Neuronal stem cell (in vitro differentiated cells): ENCODE measurements at regions not wholly inside any gene's neighbourhood (a gene's known extent, or its start where the extent isn't known, plus 50 kb on each side); places are given as distances from the start of the nearest gene placed in this dataset.

Experiments used
- DNase-seq: peaks from one replicate; pipeline ENCODE4 v3.0.0-alpha.2; 2013; ENCODE audit warnings: low spot score
- H2AFZ ChIP-seq: one replicate; pipeline ENCODE4 v1.6.1; 2013; ENCODE audit warnings: mild to moderate bottlenecking, low read length, inconsistent platforms
- H2AK5ac ChIP-seq: 2 replicates; pipeline ENCODE4 v1.6.1; 2013; ENCODE audit warnings: low read depth, mild to moderate bottlenecking, inconsistent platforms, low read length, moderate library complexity, mixed read lengths
- H2BK120ac ChIP-seq: 2 replicates; pipeline ENCODE4 v1.6.1; 2013; ENCODE audit warnings: low read depth, mild to moderate bottlenecking, inconsistent platforms, low read length, moderate library complexity, mixed read lengths
- H2BK12ac ChIP-seq: one replicate; pipeline ENCODE4 v1.6.1; 2013; ENCODE audit warnings: low read length, inconsistent platforms
- H2BK15ac ChIP-seq: 2 replicates; pipeline ENCODE4 v1.6.1; 2013; ENCODE audit warnings: mild to moderate bottlenecking, low read length, inconsistent platforms, mixed read lengths
- H2BK5ac ChIP-seq: one replicate; pipeline ENCODE4 v1.6.1; 2013; ENCODE audit warnings: inconsistent platforms, mild to moderate bottlenecking, low read length, moderate library complexity
- H3K14ac ChIP-seq: one replicate; pipeline ENCODE4 v1.6.1; 2013; ENCODE audit warnings: low read length, inconsistent platforms
- H3K18ac ChIP-seq: 2 replicates; pipeline ENCODE4 v1.6.1; 2013; ENCODE audit warnings: low read length, inconsistent platforms
- H3K23ac ChIP-seq: 2 replicates; pipeline ENCODE4 v1.6.1; 2013; ENCODE audit warnings: low read depth, mild to moderate bottlenecking, mixed read lengths, low read length, inconsistent platforms; ENCODE audit not compliant: poor library complexity
- H3K27ac ChIP-seq: replicated peaks from 3 replicates; pipeline ENCODE4 v1.5.1; 2013; ENCODE audit warnings: low read length, inconsistent platforms
- H3K27me3 ChIP-seq, 3 experiments: 2 replicates each; pipeline ENCODE4 v1.6.1; 2013; ENCODE audit warnings: low read length in 3 of 3, mild to moderate bottlenecking in 2 of 3, inconsistent platforms in 1 of 3, low read depth in 1 of 3, mixed read lengths in 1 of 3, moderate library complexity in 1 of 3; ENCODE audit not compliant: control insufficient read depth in 3 of 3, insufficient read depth in 3 of 3
- H3K36me3 ChIP-seq, 2 donors: replicated peaks in 1 of 2; 2 replicates each; pipeline ENCODE4 v1.6.1; 2013; ENCODE audit warnings: low read length in 2 of 2; ENCODE audit not compliant: control insufficient read depth in 2 of 2, insufficient read depth in 2 of 2
- H3K4ac ChIP-seq: 2 replicates; pipeline ENCODE4 v1.6.1; 2013; ENCODE audit warnings: inconsistent platforms, mild to moderate bottlenecking, low read length, moderate library complexity
- H3K4me1 ChIP-seq, 2 donors: 1 replicate in 1 of 2; 2 replicates in 1 of 2; pipeline ENCODE4 v1.6.1; 2013; ENCODE audit warnings: low read length in 2 of 2, low read depth in 1 of 2; ENCODE audit not compliant: control insufficient read depth in 2 of 2, insufficient read depth in 1 of 2
- H3K4me2 ChIP-seq: one replicate; pipeline ENCODE4 v1.6.1; 2013; ENCODE audit warnings: mild to moderate bottlenecking, low read length, inconsistent platforms; ENCODE audit not compliant: insufficient read depth, poor library complexity, severe bottlenecking
- H3K4me3 ChIP-seq, 2 donors: 2 replicates each; pipeline ENCODE4 v1.5.1; 2013; ENCODE audit warnings: low read length in 2 of 2, mild to moderate bottlenecking in 2 of 2, inconsistent platforms in 1 of 2, moderate library complexity in 1 of 2
- H3K79me1 ChIP-seq: one replicate; pipeline ENCODE4 v1.6.1; 2013; ENCODE audit warnings: low read depth, mild to moderate bottlenecking, inconsistent platforms, low read length, moderate library complexity
- H3K9ac ChIP-seq: one replicate; pipeline ENCODE4 v1.6.1; 2013; ENCODE audit warnings: mild to moderate bottlenecking, low read depth, low read length, inconsistent platforms; ENCODE audit not compliant: poor library complexity
- H3K9me3 ChIP-seq, 2 donors: replicated peaks in 1 of 2; 2 replicates each; pipeline versions ENCODE3 to v1.6.1; 2013; ENCODE audit warnings: low read length in 2 of 2, mild to moderate bottlenecking in 2 of 2, inconsistent platforms in 1 of 2, low read depth in 1 of 2, mixed read lengths in 1 of 2, moderate library complexity in 1 of 2; ENCODE audit not compliant: control insufficient read depth in 2 of 2, insufficient read depth in 1 of 2
- H4K8ac ChIP-seq: one replicate; pipeline ENCODE4 v1.6.1; 2013; ENCODE audit warnings: low read depth, mild to moderate bottlenecking, inconsistent platforms, low read length, moderate library complexity
- H4K91ac ChIP-seq: one replicate; pipeline ENCODE4 v1.6.1; 2013; ENCODE audit warnings: low read length, low read depth, mild to moderate bottlenecking, inconsistent platforms; ENCODE audit not compliant: poor library complexity
- WGBS, 2 donors: extraction: QIAGEN DNeasy Blood & Tissue Kit; methylation state at CpG; one replicate each; pipeline ENCODE4 v1.1.7; 2013; ENCODE audit warnings: missing lambda C conversion rate in 2 of 2, mixed read lengths in 1 of 2; ENCODE audit not compliant: insufficient read length in 2 of 2, insufficient replicate concordance in 1 of 2; ENCODE audit errors: extremely low coverage in 2 of 2; 5-methylcytosine and 5-hydroxymethylcytosine counted together

DNA sequence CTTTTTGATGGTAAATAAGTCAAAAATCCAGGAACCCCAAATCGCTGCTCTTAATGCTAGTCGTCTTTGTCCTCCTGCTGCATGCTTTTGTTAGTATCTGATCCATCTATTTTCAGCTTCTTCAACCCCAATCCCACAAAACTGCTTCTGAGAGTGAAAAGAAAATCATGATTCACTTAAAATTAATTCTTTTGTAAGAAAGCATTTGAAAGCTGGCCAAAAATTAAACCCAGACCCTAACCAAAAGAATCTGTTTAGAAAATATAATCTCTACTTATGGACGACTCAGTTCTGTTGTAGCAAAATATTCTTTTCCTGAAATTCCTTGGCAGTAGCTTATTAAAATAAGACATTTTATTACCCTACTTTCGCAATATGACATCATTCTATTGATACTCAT, 443.6 kb upstream of the SYT1 start:
- Histone ChIP-seq H4K8ac (no peak overlapping the region), H3K18ac (no peak overlapping the region), H2BK5ac (no peak overlapping the region), H3K4me2 (no peak overlapping the region), H2AFZ (peak overlapping the region; percentile 10), H3K4me3 (no peak overlapping the region), H2BK120ac (no peak overlapping the region), H3K27ac (no peak overlapping the region), H3K4ac (no peak overlapping the region), H3K79me1 (no peaks in the 10 kb centered on the region), H2AK5ac (no peak overlapping the region), H3K9me3 (no peaks in the 10 kb centered on the region), H2BK12ac (no peak overlapping the region), H3K23ac (no peak overlapping the region), H3K36me3 (no peaks in the 10 kb centered on the region), H2BK15ac (no peak overlapping the region), H4K91ac (no peak overlapping the region), H3K4me1 (no peaks in the 10 kb centered on the region), H3K14ac (no peak overlapping the region), H3K9ac (no peak overlapping the region), H3K27me3 (no peaks in the 10 kb centered on the region)
- WGBS, 2 donors = no CpG with 5 or more reads among the region's 4 CpGs
- no peak for DNase-seq

DNA sequence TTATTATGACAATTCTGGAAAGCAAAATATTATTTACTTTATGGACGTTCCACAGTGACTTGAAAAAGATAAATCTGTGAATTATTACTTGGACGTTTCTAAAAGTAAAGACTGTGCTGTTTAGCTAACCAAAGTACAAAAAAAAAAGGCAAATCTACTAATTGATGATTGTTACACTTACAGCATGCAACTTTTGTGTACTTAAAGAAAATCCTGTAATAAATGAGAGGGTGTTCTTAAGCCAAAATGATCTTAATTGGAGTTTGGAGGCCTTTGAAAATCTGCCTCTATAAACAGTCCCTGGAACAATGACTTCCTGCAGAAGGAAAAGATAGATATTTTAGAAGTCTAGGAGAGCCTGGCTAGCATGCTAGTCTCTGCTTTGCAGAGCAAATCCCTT, 434.0 kb upstream of the SYT1 start:
- H3K4me3 ChIP-seq = no peak overlapping the region
- H4K91ac ChIP-seq = no peak overlapping the region
- no peaks in the 10 kb centered on the region for H3K4me1 ChIP-seq
- H2BK120ac ChIP-seq = no peak overlapping the region
- no peak overlapping the region for H4K8ac ChIP-seq
- H3K27ac ChIP-seq = no peak overlapping the region
- no peaks in the 10 kb centered on the region for H3K9me3 ChIP-seq
- no peak overlapping the region for H3K18ac ChIP-seq
- no peak overlapping the region for H2BK15ac ChIP-seq
- H3K79me1 ChIP-seq = no peaks in the 10 kb centered on the region
- no peak overlapping the region for H2AFZ ChIP-seq
- H3K36me3 ChIP-seq = no peaks in the 10 kb centered on the region
- no peak overlapping the region for H3K9ac ChIP-seq
- no peak for DNase-seq
- no peak overlapping the region for H3K4ac ChIP-seq
- H2BK12ac ChIP-seq = no peak overlapping the region
- no peak overlapping the region for H2BK5ac ChIP-seq
- H3K4me2 ChIP-seq = no peak overlapping the region
- no peak overlapping the region for H2AK5ac ChIP-seq
- no peak overlapping the region for H3K14ac ChIP-seq
- no peak overlapping the region for H3K23ac ChIP-seq
- WGBS, 2 donors = no CpG with 5 or more reads among the region's 2 CpGs
- H3K27me3 ChIP-seq = no peaks in the 10 kb centered on the region

DNA sequence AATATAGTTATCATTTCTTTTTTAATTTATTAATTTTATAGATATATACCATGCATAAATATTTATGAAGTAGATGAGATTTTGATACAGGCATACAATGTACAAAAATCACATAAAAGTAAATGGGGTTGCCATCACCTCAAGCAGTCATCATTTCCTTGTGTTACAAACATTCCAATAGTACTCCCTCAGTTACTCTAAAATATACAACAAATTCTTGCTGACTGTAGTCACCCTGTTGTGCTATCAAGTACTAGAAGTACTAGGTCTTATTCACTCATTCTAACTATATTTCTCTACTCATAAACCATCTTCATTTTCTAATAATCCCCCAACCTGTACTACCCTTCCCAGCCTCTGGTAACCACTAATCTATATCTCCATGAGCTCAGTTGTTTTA, 432.6 kb upstream of the SYT1 start:
- no peaks in the 10 kb centered on the region for H3K36me3 ChIP-seq
- no peak overlapping the region for H4K91ac ChIP-seq
- no peak overlapping the region for H3K27ac ChIP-seq
- H3K14ac ChIP-seq = no peak overlapping the region
- H3K9ac ChIP-seq = no peak overlapping the region
- H3K4me3 ChIP-seq = no peak overlapping the region
- H3K4me2 ChIP-seq = no peak overlapping the region
- no peak overlapping the region for H3K23ac ChIP-seq
- no peak overlapping the region for H2BK5ac ChIP-seq
- H2AK5ac ChIP-seq = no peak overlapping the region
- no peak for DNase-seq
- H3K9me3 ChIP-seq = no peaks in the 10 kb centered on the region
- no peak overlapping the region for H2BK120ac ChIP-seq
- H2BK12ac ChIP-seq = no peak overlapping the region
- H4K8ac ChIP-seq = no peak overlapping the region
- no peaks in the 10 kb centered on the region for H3K79me1 ChIP-seq
- no peak overlapping the region for H2AFZ ChIP-seq
- no peaks in the 10 kb centered on the region for H3K27me3 ChIP-seq
- H2BK15ac ChIP-seq = no peak overlapping the region
- H3K4ac ChIP-seq = no peak overlapping the region
- no peak overlapping the region for H3K18ac ChIP-seq
- H3K4me1 ChIP-seq = no peaks in the 10 kb centered on the region

DNA sequence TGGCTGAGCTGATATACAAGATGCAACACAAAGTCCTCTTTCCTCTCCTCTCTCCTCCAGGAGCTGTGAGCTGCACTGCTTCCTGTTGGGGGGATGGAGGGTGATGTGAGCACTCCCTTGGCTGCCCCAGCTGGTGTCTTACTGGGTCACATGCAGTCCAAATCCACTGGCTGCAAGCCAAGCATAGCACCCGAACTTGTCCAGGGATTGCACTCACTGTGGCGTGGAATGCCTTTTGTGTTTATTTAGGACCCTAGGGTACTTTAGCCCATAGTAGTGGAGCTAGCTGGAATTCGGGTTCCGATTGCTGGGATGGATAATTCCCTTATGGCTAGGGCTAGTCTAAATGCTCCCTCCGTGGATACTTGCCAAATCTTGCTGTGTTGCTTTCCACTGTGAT, 424.9 kb upstream of the SYT1 start:
- Histone ChIP-seq H3K23ac (no peak overlapping the region), H3K18ac (no peak overlapping the region), H2BK15ac (no peak overlapping the region), H3K4me1 (no peaks in the 10 kb centered on the region), H2AK5ac (no peak overlapping the region), H4K91ac (no peak overlapping the region), H3K14ac (no peak overlapping the region), H2BK120ac (no peak overlapping the region), H3K36me3 (no peaks in the 10 kb centered on the region), H3K27ac (no peak overlapping the region), H2BK5ac (no peak overlapping the region), H3K9ac (no peak overlapping the region), H3K4me2 (no peak overlapping the region), H2AFZ (peak overlapping the region; percentile 20), H2BK12ac (no peak overlapping the region), H3K9me3 (peaks cover 0 to 5% of the 10 kb centered on the region in 2 donors), H3K27me3 (no peaks in the 10 kb centered on the region), H3K79me1 (no peaks in the 10 kb centered on the region), H3K4ac (no peak overlapping the region), H4K8ac (no peak overlapping the region), H3K4me3 (no peak overlapping the region)
- DNase-seq = no peak
- WGBS, 2 donors = no CpG with 5 or more reads among the region's 5 CpGs
